HCT116 (cell line): ENCODE measurements at regions not wholly inside any gene's neighbourhood (a gene's known extent, or its start where the extent isn't known, plus 50 kb on each side); places are given as distances from the start of the nearest gene placed in this dataset.

ENCODE experiments used
- ATAC-seq: fragments of 200-7000 bp; cut with Tn5 transposase; 2 replicates; pipeline ENCODE4 v1.9.1; 2020; ENCODE audit warnings: mild to moderate bottlenecking, moderate library complexity
- BruUV-seq: library from RNA; stranded (reverse); fragments of 400-500 nt; replicated peaks from 2 replicates; lab custom pipeline; 2021; lab: Mats Ljungman, UMichigan
- CTCF ChIA-PET: fragments of 300-600 bp; sonication (Branson Sonifier 250); formaldehyde crosslinking; loops from one replicate; lab custom pipeline; 2021; ENCODE audit warnings: antibody characterized with exemption; lab: Charles Lee
- POLR2A ChIA-PET: fragments of 300-600, 350-600 bp; sonication (Branson Sonifier 250); formaldehyde crosslinking; loops from one replicate; lab custom pipeline; 2021; ENCODE audit warnings: antibody characterized with exemption; lab: Charles Lee
- RAD21 ChIA-PET, 2 experiments: fragments of 300-600 bp; sonication (Branson Sonifier 250); formaldehyde crosslinking; loops; one replicate each; lab custom pipeline; 2023; ENCODE audit warnings: low total read pairs in 2 of 2; ENCODE audit not compliant: uncharacterized antibody in 2 of 2, unreplicated experiment in 2 of 2, low non-redundant PET in 1 of 2; lab: Charles Lee
- DNase-seq: peaks from one replicate; pipeline ENCODE4 v3.0.0-alpha.2; 2010; ENCODE audit warnings: low read depth, low spot score
- H2AFZ ChIP-seq: fragments of 200-600 bp; shearing (Covaris generic), sonication (generic); 2 replicates; pipeline ENCODE4 v1.6.1; 2017; ENCODE audit warnings: low read depth, mixed run types, mixed read lengths, antibody characterized with exemption, low read length; ENCODE audit not compliant: poor library complexity, severe bottlenecking
- H3K27ac ChIP-seq: 2 replicates; pipeline ENCODE4 v1.5.1; 2012; ENCODE audit warnings: low read depth, low read length
- H3K27me3 ChIP-seq: fragments of 200-600 bp; sonication (generic); 2 replicates; pipeline ENCODE4 v1.6.1; 2016; ENCODE audit warnings: mixed run types, low read length, mixed read lengths; ENCODE audit not compliant: insufficient read depth
- H3K36me3 ChIP-seq, 2 experiments: fragments of 200-500 bp in 1 of 2; fragments of 200-600 bp in 1 of 2; sonication (Bioruptor generic) in 1 of 2; sonication (generic) in 1 of 2; 2 replicates each; pipeline versions ENCODE4 v1.5.1 to v1.6.1; 2014 to 2016; ENCODE audit warnings: low read length in 2 of 2, inconsistent platforms in 1 of 2, mixed read lengths in 1 of 2, mixed run types in 1 of 2; ENCODE audit not compliant: insufficient read depth in 2 of 2, control insufficient read depth in 1 of 2
- H3K4me1 ChIP-seq, 2 experiments: fragments of 200-600 bp in 1 of 2; sonication (generic) in 1 of 2; 2 replicates each; pipeline versions ENCODE4 v1.5.1 to v1.6.1; 2012 to 2017; ENCODE audit warnings: low read length in 2 of 2, inconsistent platforms in 1 of 2, mild to moderate bottlenecking in 1 of 2, mixed read lengths in 1 of 2, mixed run types in 1 of 2, moderate library complexity in 1 of 2; ENCODE audit not compliant: insufficient read depth in 2 of 2, control insufficient read depth in 1 of 2
- H3K4me2 ChIP-seq: fragments of 200-600 bp; sonication (generic); 2 replicates; pipeline ENCODE4 v1.6.1; 2017; ENCODE audit warnings: mixed run types, low read length, mixed read lengths
- H3K4me3 ChIP-seq, 2 experiments: fragments of 200-600 bp in 1 of 2; sonication (generic) in 1 of 2; replicated peaks in 1 of 2; 2 replicates each; pipeline ENCODE4 v1.5.1; 2011 to 2016; ENCODE audit warnings: low read length in 2 of 2, control low read depth in 1 of 2, low read depth in 1 of 2, mild to moderate bottlenecking in 1 of 2, mixed read lengths in 1 of 2, mixed run types in 1 of 2
- H3K79me2 ChIP-seq: fragments of 200-600 bp; sonication (generic); 2 replicates; pipeline ENCODE4 v1.6.1; 2017; ENCODE audit warnings: mild to moderate bottlenecking, mixed run types, low read length, moderate library complexity, mixed read lengths; ENCODE audit not compliant: insufficient read depth
- H3K9ac ChIP-seq: fragments of 200-600 bp; sonication (generic); 2 replicates; pipeline ENCODE4 v1.6.1; 2016; ENCODE audit warnings: low read length, mixed read lengths
- H3K9me2 ChIP-seq: fragments of 200-600 bp; sonication (generic), shearing (Covaris generic); 2 replicates; pipeline ENCODE4 v1.6.1; 2017; ENCODE audit warnings: mixed run types, mild to moderate bottlenecking, moderate library complexity; ENCODE audit not compliant: insufficient read depth
- H3K9me3 ChIP-seq, 2 experiments: fragments of 200-500 bp in 1 of 2; fragments of 200-600 bp in 1 of 2; sonication (Bioruptor generic) in 1 of 2; sonication (generic) in 1 of 2; 2 replicates each; pipeline ENCODE4 v1.6.1; 2014 to 2017; ENCODE audit warnings: low read length in 2 of 2, mixed read lengths in 2 of 2, inconsistent platforms in 1 of 2, low read depth in 1 of 2, mild to moderate bottlenecking in 1 of 2, mixed run types in 1 of 2, moderate library complexity in 1 of 2; ENCODE audit not compliant: control insufficient read depth in 1 of 2, insufficient read depth in 1 of 2
- H4K20me1 ChIP-seq: fragments of 200-600 bp; sonication (generic), shearing (Covaris generic); 2 replicates; pipeline ENCODE4 v1.6.1; 2017; ENCODE audit warnings: mixed run types, mild to moderate bottlenecking, moderate library complexity; ENCODE audit not compliant: insufficient read depth
- ELF1 ChIP-seq: IDR thresholded peaks from 2 replicates; pipeline ENCODE4 v1.6.1; 2012; ENCODE audit warnings: low read depth, borderline replicate concordance
- EZH2 ChIP-seq: fragments of 200-600 bp; sonication (generic); IDR thresholded peaks from 2 replicates; pipeline ENCODE4 v1.6.1; 2017; ENCODE audit warnings: antibody characterized with exemption, mixed run types
- POLR2A ChIP-seq: IDR thresholded peaks from 2 replicates; pipeline ENCODE4 v1.7.0; 2011; ENCODE audit warnings: borderline replicate concordance; ENCODE audit not compliant: insufficient read depth, insufficient read length; ENCODE audit errors: extremely low read depth
- SIN3A ChIP-seq: IDR thresholded peaks from 2 replicates; pipeline ENCODE4 v1.6.1; 2012; ENCODE audit warnings: low read depth
- SP1 ChIP-seq: IDR thresholded peaks from 2 replicates; pipeline ENCODE4 v1.6.1; 2012; ENCODE audit warnings: low read depth
- TCF7L2 ChIP-seq: IDR thresholded peaks from 2 replicates; pipeline ENCODE4 v1.7.0; 2011; ENCODE audit warnings: borderline replicate concordance, inconsistent platforms; ENCODE audit not compliant: insufficient read depth, insufficient read length; ENCODE audit errors: extremely low read depth
- YY1 ChIP-seq: IDR thresholded peaks from 2 replicates; pipeline ENCODE4 v1.6.1; 2011; ENCODE audit warnings: low read length, low read depth, moderate library complexity, mild to moderate bottlenecking; ENCODE audit not compliant: insufficient replicate concordance; ENCODE audit errors: extremely low read depth
- ZNF274 ChIP-seq: fragments of 200-500 bp; sonication (Bioruptor generic); IDR thresholded peaks from 2 replicates; pipeline ENCODE4 v1.6.1; 2014; ENCODE audit warnings: mild to moderate bottlenecking, low read depth, low read length, inconsistent platforms
- intact Hi-C: fragments of 100-400 bp; cut with micrococcal nuclease; formaldehyde crosslinking; loops from 2 replicates; pipeline ENCODE4 v1.10.0; 2022
- TF ChIP-seq, protein P1 (sequence below): IDR thresholded peaks from 2 replicates; pipeline ENCODE4 v1.6.1; 2011; ENCODE audit warnings: mild to moderate bottlenecking, low read length, moderate library complexity; ENCODE audit not compliant: insufficient replicate concordance; ENCODE audit errors: extremely low read depth
- TF ChIP-seq, protein P2 (sequence below): IDR thresholded peaks from 2 replicates; pipeline ENCODE4 v1.6.1; 2012
- TF ChIP-seq, protein P3 (sequence below): IDR thresholded peaks from 2 replicates; pipeline ENCODE4 v1.6.1; 2012; ENCODE audit warnings: low read depth

DNA sequence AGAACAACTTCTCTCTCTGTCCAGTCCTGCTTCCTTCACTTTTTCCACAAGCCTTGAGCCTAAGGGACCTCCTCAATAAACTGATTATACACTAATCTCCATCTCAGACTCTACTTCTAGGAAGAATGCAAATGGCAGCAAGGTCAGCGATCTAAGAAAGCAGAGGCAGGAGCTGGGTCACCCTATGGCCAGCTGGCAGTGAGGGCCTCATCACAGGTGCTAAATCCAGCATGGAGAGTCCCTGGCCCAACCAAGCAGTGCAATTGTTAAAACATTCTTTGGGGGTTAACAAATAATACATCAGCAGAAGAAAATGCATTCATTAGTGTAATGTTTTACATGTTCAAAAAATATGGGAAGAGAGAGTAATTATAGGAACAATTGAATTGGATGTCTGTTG lies 416.0 kb downstream of the SIPA1L2 start:
- no peak overlapping the region for H2AFZ ChIP-seq
- CTCF ChIA-PET: no interaction called here
- intact Hi-C loops: loop anchor here (10.0 kb wide), 1 partner anchor 411 kb away; no protein-coding TSS in a partner anchor
- H3K27me3 ChIP-seq: no peaks in the 10 kb centered on the region
- H3K9me3 ChIP-seq: no peaks in the 10 kb centered on the region
- POLR2A ChIA-PET: no interaction called here
- H3K79me2 ChIP-seq: no peaks in the 10 kb centered on the region
- TF ChIP-seq ELF1: no peak
- no peak for TF ChIP-seq ZNF274
- no peak for TF ChIP-seq POLR2A
- no peak for TF ChIP-seq YY1
- TF ChIP-seq SP1: no peak
- no peak for TF ChIP-seq SIN3A
- TF ChIP-seq, protein P1, sequence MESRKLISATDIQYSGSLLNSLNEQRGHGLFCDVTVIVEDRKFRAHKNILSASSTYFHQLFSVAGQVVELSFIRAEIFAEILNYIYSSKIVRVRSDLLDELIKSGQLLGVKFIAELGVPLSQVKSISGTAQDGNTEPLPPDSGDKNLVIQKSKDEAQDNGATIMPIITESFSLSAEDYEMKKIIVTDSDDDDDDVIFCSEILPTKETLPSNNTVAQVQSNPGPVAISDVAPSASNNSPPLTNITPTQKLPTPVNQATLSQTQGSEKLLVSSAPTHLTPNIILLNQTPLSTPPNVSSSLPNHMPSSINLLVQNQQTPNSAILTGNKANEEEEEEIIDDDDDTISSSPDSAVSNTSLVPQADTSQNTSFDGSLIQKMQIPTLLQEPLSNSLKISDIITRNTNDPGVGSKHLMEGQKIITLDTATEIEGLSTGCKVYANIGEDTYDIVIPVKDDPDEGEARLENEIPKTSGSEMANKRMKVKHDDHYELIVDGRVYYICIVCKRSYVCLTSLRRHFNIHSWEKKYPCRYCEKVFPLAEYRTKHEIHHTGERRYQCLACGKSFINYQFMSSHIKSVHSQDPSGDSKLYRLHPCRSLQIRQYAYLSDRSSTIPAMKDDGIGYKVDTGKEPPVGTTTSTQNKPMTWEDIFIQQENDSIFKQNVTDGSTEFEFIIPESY: no peak
- no peak for TF ChIP-seq EZH2
- TF ChIP-seq, protein P2, sequence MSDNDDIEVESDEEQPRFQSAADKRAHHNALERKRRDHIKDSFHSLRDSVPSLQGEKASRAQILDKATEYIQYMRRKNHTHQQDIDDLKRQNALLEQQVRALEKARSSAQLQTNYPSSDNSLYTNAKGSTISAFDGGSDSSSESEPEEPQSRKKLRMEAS: no peak
- TF ChIP-seq TCF7L2: no peak
- TF ChIP-seq, protein P3, sequence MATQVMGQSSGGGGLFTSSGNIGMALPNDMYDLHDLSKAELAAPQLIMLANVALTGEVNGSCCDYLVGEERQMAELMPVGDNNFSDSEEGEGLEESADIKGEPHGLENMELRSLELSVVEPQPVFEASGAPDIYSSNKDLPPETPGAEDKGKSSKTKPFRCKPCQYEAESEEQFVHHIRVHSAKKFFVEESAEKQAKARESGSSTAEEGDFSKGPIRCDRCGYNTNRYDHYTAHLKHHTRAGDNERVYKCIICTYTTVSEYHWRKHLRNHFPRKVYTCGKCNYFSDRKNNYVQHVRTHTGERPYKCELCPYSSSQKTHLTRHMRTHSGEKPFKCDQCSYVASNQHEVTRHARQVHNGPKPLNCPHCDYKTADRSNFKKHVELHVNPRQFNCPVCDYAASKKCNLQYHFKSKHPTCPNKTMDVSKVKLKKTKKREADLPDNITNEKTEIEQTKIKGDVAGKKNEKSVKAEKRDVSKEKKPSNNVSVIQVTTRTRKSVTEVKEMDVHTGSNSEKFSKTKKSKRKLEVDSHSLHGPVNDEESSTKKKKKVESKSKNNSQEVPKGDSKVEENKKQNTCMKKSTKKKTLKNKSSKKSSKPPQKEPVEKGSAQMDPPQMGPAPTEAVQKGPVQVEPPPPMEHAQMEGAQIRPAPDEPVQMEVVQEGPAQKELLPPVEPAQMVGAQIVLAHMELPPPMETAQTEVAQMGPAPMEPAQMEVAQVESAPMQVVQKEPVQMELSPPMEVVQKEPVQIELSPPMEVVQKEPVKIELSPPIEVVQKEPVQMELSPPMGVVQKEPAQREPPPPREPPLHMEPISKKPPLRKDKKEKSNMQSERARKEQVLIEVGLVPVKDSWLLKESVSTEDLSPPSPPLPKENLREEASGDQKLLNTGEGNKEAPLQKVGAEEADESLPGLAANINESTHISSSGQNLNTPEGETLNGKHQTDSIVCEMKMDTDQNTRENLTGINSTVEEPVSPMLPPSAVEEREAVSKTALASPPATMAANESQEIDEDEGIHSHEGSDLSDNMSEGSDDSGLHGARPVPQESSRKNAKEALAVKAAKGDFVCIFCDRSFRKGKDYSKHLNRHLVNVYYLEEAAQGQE: no peak
- TF ChIP-seq, all 23 proteins: peak for 0
- no TSS peak for BruUV-seq
- Histone ChIP-seq H3K36me3 (no peaks in the 10 kb centered on the region), H4K20me1 (no peaks in the 10 kb centered on the region), H3K4me1 (no peaks in the 10 kb centered on the region), H3K4me3 (no peak overlapping the region), H3K9me2 (no peaks in the 10 kb centered on the region), H3K9ac (no peak overlapping the region), H3K4me2 (no peak overlapping the region), H3K27ac (no peak overlapping the region)
- ATAC-seq (no peak), DNase-seq (no peak)
- RAD21 ChIA-PET: no interaction called here
